ENCODE measurements at regions not wholly inside any gene's neighbourhood (a gene's known extent, or its start where the extent isn't known, plus 50 kb on each side); places are given as distances from the start of the nearest gene placed in this dataset.

DNA sequence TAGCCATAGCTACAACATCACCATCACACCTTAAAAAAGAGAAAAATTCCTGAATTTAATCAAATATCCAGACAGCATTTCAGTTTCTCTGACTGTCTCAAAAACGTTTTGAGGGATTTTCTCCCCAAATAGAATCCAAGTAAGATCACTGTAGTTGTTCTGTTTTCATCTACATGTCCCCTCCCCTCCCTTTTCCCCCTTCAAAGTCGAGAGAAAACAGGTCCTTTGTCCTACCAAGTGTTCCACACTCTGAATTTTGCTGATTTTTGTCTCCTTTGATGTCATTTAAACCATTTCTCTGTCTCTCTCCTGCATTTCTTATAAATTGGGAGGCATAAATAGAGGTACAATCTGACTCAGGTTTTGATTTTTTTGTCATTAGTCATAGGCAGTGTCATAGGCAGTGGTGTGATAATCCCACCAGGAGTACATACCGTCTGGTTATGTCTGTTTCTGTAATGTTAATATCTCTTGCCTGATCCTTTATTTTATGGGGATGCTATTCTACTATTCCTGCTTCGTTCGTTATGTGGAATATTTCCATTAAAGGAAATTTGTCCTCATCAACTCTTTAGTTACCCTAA is 348.6 kb downstream of the PTTG2 start:
- no peaks in the 10 kb centered on the region for H4K20me1 ChIP-seq
- no peak overlapping the region for H3K27ac ChIP-seq
- no peak overlapping the region for H3K4me2 ChIP-seq
- no peak for TF ChIP-seq Cebpa-rat (IDR thresholded peaks at IDR 0.05)
- H3K27me3 ChIP-seq = no peaks in the 10 kb centered on the region
- H3K36me3 ChIP-seq = no peaks in the 10 kb centered on the region
- peaks cover under 1% of the 10 kb centered on the region for H3K9me3 ChIP-seq
- H3K9ac ChIP-seq = no peak overlapping the region
- no peak overlapping the region for H3K4me3 ChIP-seq
- no peaks in the 10 kb centered on the region; the same call in 1 of the 2 replicates for H3K4me1 ChIP-seq

- H3K4me3 ChIP-seq = no peak overlapping the region
- no peak overlapping the region for H3K4me2 ChIP-seq
- no peaks in the 10 kb centered on the region; the same call in 1 of the 2 replicates for H3K4me1 ChIP-seq
- H3K9me3 ChIP-seq = no peaks in the 10 kb centered on the region
- no peaks in the 10 kb centered on the region for H3K36me3 ChIP-seq
- H3K27ac ChIP-seq = no peak overlapping the region
- H3K27me3 ChIP-seq = no peaks in the 10 kb centered on the region
- no peaks in the 10 kb centered on the region for H4K20me1 ChIP-seq
- TF ChIP-seq Cebpa-rat (IDR thresholded peaks at IDR 0.05) = no peak
- no peak overlapping the region for H3K9ac ChIP-seq
Measured at GRCh38 chr4:38309471-38309870, 349.3 kb downstream of the PTTG2 start.

DNA sequence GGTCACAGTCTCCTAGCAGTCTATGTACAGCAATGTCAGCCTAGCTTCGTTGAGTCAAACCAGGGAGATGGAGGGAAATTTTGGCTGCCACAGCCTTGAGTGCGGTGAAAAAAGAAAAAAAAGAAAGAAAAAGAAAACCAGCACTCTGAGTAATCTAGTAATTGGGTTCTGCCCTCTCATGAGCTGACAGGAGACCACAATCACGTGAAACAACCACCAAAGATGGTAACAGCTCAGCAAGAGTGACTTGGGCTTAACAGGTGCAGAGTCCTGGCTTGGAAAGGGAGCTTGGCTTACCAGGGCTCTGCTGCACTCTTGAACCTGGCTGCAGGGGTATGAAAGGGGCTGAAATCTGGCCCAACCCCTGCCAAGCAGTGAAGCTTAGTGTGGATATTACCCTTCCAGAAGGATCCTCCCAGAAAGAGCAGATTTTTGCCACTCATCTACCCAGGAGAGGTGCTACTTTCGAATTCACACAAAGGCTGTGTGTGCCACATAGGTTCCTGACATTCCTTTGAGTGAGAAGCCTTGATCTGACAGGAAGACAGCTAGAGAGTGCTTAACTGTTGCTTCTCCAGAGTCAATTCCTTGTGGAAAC is 350.3 kb downstream of the PTTG2 start:
- no peaks in the 10 kb centered on the region for H3K36me3 ChIP-seq
- H3K4me2 ChIP-seq = no peak overlapping the region
- no peak overlapping the region for H3K27ac ChIP-seq
- TF ChIP-seq Cebpa-rat (IDR thresholded peaks at IDR 0.05) = no peak
- H3K4me3 ChIP-seq = no peak overlapping the region
- no peak overlapping the region for H3K9ac ChIP-seq
- no peaks in the 10 kb centered on the region for H4K20me1 ChIP-seq
- H3K27me3 ChIP-seq = no peaks in the 10 kb centered on the region
- no peaks in the 10 kb centered on the region; the same call in 1 of the 2 replicates for H3K4me1 ChIP-seq
- no peaks in the 10 kb centered on the region for H3K9me3 ChIP-seq

DNA sequence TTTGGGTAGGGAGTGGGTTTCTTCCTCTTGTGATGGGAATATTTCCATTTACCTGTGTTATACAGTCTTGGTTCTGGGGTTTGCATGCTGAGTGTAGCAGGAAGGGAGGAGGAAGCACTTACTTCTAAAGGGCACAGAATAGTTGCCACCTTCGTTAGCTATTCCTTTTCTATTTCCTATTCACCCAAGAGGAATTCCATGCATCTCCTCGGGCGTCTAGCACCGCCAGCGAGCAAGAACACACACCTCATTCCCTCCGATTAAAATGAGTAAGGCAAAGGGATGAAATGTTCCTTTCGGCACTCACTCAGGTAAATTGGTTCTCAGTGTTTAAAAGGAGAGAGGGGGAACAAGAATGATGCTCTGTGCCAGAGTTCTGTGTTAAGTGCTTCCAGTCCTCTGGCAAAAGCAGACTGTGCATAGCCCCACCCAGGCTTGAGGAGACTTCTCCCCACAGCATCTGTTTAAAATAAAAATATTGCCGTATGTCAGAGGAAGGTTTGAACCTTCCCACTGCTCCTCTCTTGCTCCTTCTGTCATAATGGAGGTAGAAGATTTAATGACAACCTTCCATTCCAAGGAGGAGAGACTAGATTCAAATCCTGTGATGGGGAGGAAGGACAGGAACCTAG is 351.4 kb downstream of the PTTG2 start:
- Histone ChIP-seq H3K4me2 (no peak overlapping the region), H4K20me1 (no peaks in the 10 kb centered on the region), H3K4me1 (no peaks in the 10 kb centered on the region; the same call in 1 of the 2 replicates), H3K9ac (no peak overlapping the region), H3K9me3 (no peaks in the 10 kb centered on the region), H3K27ac (no peak overlapping the region), H3K36me3 (no peaks in the 10 kb centered on the region), H3K4me3 (no peak overlapping the region), H3K27me3 (no peaks in the 10 kb centered on the region)
- no peak for TF ChIP-seq Cebpa-rat (IDR thresholded peaks at IDR 0.05)

DNA sequence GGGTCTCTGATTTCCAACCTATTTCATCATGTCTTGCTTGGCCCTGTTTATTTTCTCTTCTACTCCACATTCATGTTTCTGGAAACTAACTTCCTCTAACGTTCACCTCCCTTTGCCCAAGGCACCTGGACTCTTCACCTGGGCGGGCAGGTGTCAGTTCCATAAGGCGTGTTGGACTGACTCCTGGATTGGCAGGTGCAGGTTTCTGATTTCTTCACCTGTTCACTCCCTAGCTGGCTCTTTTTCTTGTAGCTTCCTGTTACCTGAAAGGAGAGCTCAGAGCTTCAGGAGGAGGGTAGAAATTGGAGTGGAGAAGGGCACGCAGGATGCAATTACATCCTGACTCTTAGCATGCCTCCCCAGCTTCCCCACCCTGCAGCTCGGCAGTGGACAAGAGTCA is 350.8 kb upstream of the KLF3 start:
- TF ChIP-seq Cebpa-rat (IDR thresholded peaks at IDR 0.05) = no peak
- Histone ChIP-seq H3K4me1 (peaks cover under 1% of the 10 kb centered on the region), H3K27me3 (no peaks in the 10 kb centered on the region), H3K4me2 (no peak overlapping the region), H3K9me3 (no peaks in the 10 kb centered on the region), H3K27ac (no peak overlapping the region), H3K36me3 (no peaks in the 10 kb centered on the region), H3K9ac (no peak overlapping the region), H3K4me3 (no peak overlapping the region), H4K20me1 (no peaks in the 10 kb centered on the region)

GRCh38 chr4:38313999-38314561 is 349.9 kb upstream of the KLF3 start:
- no peaks in the 10 kb centered on the region for H4K20me1 ChIP-seq
- H3K4me3 ChIP-seq = no peak overlapping the region
- no peak overlapping the region for H3K4me2 ChIP-seq
- H3K9me3 ChIP-seq = no peaks in the 10 kb centered on the region
- no peaks in the 10 kb centered on the region for H3K36me3 ChIP-seq
- no peaks in the 10 kb centered on the region for H3K27me3 ChIP-seq
- TF ChIP-seq Cebpa-rat (IDR thresholded peaks at IDR 0.05) = no peak
- H3K9ac ChIP-seq = no peak overlapping the region
- peaks cover 9% of the 10 kb centered on the region for H3K4me1 ChIP-seq
- no peak overlapping the region for H3K27ac ChIP-seq

DNA sequence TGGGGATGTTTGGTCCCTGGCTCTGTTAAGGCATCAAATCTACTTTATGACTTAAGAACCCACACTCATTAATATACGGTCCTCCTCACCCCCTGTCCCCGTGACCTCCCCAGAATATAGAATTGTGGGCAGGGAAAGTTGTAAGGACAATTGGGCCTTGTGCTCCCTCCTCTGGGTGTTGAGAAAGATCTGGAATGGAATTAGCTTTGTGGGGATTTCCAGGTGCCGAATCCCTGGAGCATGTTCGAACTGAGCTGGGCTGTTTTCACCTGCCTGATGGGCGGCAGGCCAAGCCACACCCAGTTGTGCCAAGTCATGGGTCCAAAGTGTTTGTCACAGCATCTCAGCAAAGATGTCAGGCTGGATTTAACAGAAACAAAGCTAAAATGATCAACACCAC is 349.3 kb upstream of the KLF3 start:
- Histone ChIP-seq H3K4me2 (no peak overlapping the region), H3K36me3 (no peaks in the 10 kb centered on the region), H3K4me3 (no peak overlapping the region), H3K9ac (no peak overlapping the region), H3K4me1 (peaks cover 15% of the 10 kb centered on the region), H3K9me3 (no peaks in the 10 kb centered on the region), H3K27ac (no peak overlapping the region), H3K27me3 (no peaks in the 10 kb centered on the region), H4K20me1 (no peaks in the 10 kb centered on the region)
- no peak for TF ChIP-seq Cebpa-rat (IDR thresholded peaks at IDR 0.05)

- H3K36me3 ChIP-seq = no peaks in the 10 kb centered on the region
- TF ChIP-seq Cebpa-rat (IDR thresholded peaks at IDR 0.05) = no peak
- no peak overlapping the region for H3K4me2 ChIP-seq
- no peaks in the 10 kb centered on the region for H3K27me3 ChIP-seq
- no peak overlapping the region for H3K27ac ChIP-seq
- H3K9me3 ChIP-seq = no peaks in the 10 kb centered on the region
- no peak overlapping the region for H3K9ac ChIP-seq
- no peak overlapping the region for H3K4me3 ChIP-seq
- peaks cover 20% of the 10 kb centered on the region for H3K4me1 ChIP-seq
- H4K20me1 ChIP-seq = no peaks in the 10 kb centered on the region
Measured at GRCh38 chr4:38315286-38315685, 348.7 kb upstream of the KLF3 start.

DNA sequence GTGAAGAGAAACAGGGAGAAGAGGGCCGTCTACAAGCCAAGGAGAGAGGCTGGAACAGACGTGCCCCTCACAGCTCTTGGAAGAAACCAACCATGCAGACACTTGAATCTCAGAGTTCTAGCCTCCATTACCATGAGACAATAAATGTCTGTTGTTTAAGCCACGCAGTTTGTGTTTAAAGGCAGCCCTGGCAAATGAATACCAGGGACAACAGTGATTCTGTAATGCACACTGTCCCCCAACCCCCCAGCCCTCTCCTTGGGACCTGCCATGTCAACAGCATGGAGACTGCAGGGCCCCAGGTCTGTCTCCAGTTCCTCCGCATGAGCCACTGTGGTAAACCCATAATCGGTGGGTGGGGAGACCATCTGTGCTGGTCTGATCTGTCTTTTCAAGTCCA is 348.0 kb upstream of the KLF3 start:
- H4K20me1 ChIP-seq = no peaks in the 10 kb centered on the region
- H3K27ac ChIP-seq = no peak overlapping the region
- no peaks in the 10 kb centered on the region for H3K9me3 ChIP-seq
- TF ChIP-seq Cebpa-rat (IDR thresholded peaks at IDR 0.05) = no peak
- peaks cover 27% of the 10 kb centered on the region for H3K4me1 ChIP-seq
- H3K4me3 ChIP-seq = no peak overlapping the region
- no peaks in the 10 kb centered on the region for H3K27me3 ChIP-seq
- no peak overlapping the region for H3K9ac ChIP-seq
- no peak overlapping the region for H3K4me2 ChIP-seq
- H3K36me3 ChIP-seq = no peaks in the 10 kb centered on the region

GRCh38 chr4:38317041-38317674 is 346.8 kb upstream of the KLF3 start:
- no peaks in the 10 kb centered on the region for H3K27me3 ChIP-seq

More at GRCh38 chr4:38317041-38317674, 346.8 kb upstream of the KLF3 start:
- Histone ChIP-seq H3K36me3 (no peaks in the 10 kb centered on the region), H3K9me3 (no peaks in the 10 kb centered on the region), H3K9ac (no peak overlapping the region), H3K27ac (no peak overlapping the region), H3K4me1 (peaks cover 27% of the 10 kb centered on the region), H4K20me1 (no peaks in the 10 kb centered on the region), H3K4me2 (no peak overlapping the region), H3K4me3 (no peak overlapping the region)
- TF ChIP-seq Cebpa-rat (IDR thresholded peaks at IDR 0.05) = no peak
